HG03159 (cell line): ENCODE measurements at regions not wholly inside any gene's neighbourhood (a gene's known extent, or its start where the extent isn't known, plus 50 kb on each side); places are given as distances from the start of the nearest gene placed in this dataset.
"Not testable (repeated sequence)": the region's sequence is repeated elsewhere in the genome, so short reads cannot be mapped to it uniquely, and the experiment has no call there.

ENCODE experiments used
- ATAC-seq: cut with Tn5 transposase; IDR thresholded peaks from one replicate; pipeline ENCODE4 v1.9.1; 2021; ENCODE audit warnings: mild to moderate bottlenecking, moderate library complexity; ENCODE audit not compliant: unreplicated experiment

- ATAC-seq: not testable (repeated sequence)
Observed at GRCh38 chr17:15802917-15803316, 70.8 kb downstream of the TBC1D26 start.

DNA sequence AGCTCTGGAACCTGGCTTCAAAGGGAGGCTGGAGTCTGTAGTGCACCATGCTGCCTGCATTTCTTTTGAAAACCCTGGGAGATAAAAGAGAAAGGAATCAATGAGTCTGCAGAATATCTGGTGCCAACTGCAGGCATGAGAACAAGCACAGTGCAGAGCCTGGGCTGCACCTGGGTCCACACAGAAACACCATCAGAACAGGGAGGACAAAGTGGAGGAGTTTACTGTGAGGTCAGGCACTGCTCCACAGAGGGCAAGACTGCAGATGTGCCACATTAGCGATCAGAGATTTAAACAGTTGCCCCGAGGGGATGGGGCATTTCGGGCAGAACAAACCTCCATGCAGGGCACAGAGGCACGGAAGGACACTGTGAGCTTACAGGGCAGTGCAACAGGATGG, 74.7 kb downstream of the TBC1D26 start:
- not testable (repeated sequence) for ATAC-seq

- ATAC-seq: not testable (repeated sequence)
Observed at GRCh38 chr17:15813388-15813787, 81.3 kb downstream of the TBC1D26 start.

- ATAC-seq: not testable (repeated sequence)
Observed at GRCh38 chr17:15814003-15814402, 81.9 kb downstream of the TBC1D26 start.

- ATAC-seq: not testable (repeated sequence)
Observed at GRCh38 chr17:15817861-15818260, 85.8 kb downstream of the TBC1D26 start.

- ATAC-seq: not testable (repeated sequence)
Observed at GRCh38 chr17:15822280-15822679, 90.2 kb downstream of the TBC1D26 start.

DNA sequence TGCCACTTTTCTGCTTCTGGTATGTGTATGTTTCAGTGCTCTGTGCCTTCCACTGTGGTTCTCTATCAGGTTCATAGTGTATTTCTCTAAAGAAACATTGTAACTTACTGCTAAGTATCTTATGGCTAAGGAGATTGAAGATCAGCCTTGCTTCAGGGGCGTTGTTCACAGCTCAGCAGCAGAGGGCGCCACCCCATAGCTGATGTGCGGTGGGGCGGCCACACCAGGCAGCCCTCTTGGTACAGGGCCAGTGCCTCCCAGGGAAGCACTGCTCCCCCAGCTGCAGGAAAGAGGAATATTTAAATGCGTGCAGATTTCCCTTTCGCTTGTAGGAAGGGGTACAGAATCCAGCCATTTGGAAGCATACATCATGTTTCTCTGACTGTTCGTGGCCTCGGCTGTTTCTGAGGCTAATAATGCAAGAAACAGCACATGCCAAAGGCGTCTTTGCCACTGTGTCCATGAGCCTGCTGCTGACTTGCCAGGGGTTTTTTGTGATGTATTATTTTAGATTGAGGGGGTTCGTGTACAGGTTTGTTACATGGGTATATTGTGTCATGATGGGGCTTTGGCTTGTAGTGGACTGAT, 96.7 kb downstream of the TBC1D26 start:
- ATAC-seq: not testable (repeated sequence)

- not testable (repeated sequence) for ATAC-seq
Observed at GRCh38 chr17:15830221-15830620, 98.1 kb downstream of the TBC1D26 start.

- peak; percentile 90 for ATAC-seq
Observed at GRCh38 chr17:15831182-15831581, 99.1 kb downstream of the TBC1D26 start.

- ATAC-seq: not testable (repeated sequence)
Observed at GRCh38 chr17:15832921-15833480, 100.9 kb downstream of the TBC1D26 start.

GRCh38 chr17:15833890-15834289, 101.8 kb downstream of the TBC1D26 start:
- not testable (repeated sequence) for ATAC-seq

- not testable (repeated sequence) for ATAC-seq
Observed at GRCh38 chr17:15835481-15835880, 103.4 kb downstream of the TBC1D26 start.

DNA sequence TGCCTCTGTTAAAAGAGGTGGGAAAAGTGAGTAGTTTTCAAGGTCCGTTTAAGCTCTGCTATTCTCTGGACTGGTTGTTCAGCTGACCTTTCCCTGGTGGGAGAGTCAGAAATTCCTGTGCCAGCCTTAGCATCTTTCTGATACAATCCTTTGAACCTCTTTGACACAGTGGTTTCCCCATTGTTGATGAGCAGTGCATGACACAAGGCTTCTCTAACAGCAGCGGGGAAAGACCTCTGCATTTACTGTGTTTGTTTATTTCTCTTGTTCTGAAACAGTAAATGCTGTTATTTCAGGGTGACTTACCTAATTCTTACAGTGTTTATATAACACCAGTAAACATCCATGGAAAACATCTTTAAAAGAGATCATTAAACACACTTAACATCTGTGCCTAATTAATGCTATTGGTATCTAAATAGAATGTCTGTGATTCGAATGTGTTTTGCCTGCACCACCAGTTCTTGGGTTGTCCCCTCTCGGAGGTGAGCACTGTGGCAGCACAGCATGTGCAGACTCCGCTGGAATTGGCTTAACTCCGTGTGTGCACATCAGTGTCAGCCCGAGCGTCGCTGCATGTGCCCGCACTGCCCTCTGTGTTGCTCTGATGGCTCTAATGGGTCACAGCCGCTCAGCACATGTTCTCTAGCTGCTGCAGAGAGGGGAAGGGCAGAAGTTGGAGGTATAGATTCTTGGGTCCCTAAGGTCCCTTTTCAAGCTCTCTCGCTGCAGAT, 104.3 kb downstream of the TBC1D26 start:
- not testable (repeated sequence) for ATAC-seq

GRCh38 chr17:15836991-15837390, 104.9 kb downstream of the TBC1D26 start:
- ATAC-seq: not testable (repeated sequence)

- ATAC-seq: not testable (repeated sequence)
Observed at GRCh38 chr17:15847447-15848229, 97.3 kb upstream of the ADORA2B start.

- not testable (repeated sequence) for ATAC-seq
Observed at GRCh38 chr17:15849054-15849453, 95.9 kb upstream of the ADORA2B start.

- not testable (repeated sequence) for ATAC-seq
Observed at GRCh38 chr17:15850071-15850470, 94.9 kb upstream of the ADORA2B start.

- ATAC-seq: not testable (repeated sequence)
Observed at GRCh38 chr17:15850687-15851086, 94.2 kb upstream of the ADORA2B start.

DNA sequence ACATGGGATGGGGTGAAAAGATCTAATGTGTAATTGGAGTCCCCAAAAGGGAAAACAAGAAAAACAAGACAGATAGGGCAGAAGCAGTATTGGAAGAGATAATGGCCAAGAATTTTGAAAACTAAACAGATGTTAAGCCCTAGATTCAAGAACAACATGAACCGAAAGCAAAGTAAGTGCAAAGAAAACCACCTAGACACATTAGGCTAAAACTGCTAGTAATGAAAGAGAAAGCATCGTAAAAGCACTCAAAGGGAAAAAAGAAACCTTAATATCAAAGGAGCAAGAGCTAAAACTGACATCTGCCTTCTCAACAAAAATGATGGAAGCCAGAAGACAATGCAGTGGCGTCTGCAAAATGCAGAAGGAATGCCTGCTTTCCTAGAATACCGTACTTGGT, 92.1 kb upstream of the ADORA2B start:
- not testable (repeated sequence) for ATAC-seq

DNA sequence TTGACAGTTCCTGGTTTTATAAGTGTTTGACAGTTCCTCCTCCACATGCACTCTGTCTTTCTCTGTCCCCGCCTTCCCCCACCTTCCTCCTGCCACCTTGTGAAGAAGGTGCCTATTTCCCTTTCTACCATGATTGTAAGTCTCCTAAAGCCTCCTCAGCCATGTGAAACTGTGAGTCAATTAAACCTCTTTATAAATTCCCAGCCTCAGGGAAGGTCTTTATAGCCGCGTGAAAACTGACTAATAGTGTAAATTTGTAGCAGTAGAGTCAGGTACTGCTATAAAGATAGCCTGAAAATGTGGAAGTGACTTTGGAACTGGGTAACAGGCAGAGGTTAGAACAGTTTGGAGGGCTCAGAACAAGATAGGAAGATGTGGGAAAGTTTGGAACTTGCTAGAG, 88.7 kb upstream of the ADORA2B start:
- not testable (repeated sequence) for ATAC-seq

GRCh38 chr17:15856745-15857144, 88.2 kb upstream of the ADORA2B start:
- not testable (repeated sequence) for ATAC-seq
